A673 (cell line): ENCODE measurements at regions not wholly inside any gene's neighbourhood (a gene's known extent, or its start where the extent isn't known, plus 50 kb on each side); places are given as distances from the start of the nearest gene placed in this dataset.

Experiments used
- BruUV-seq: library from RNA; stranded (reverse); fragments of 400-500 nt; replicated peaks from 2 replicates; lab custom pipeline; 2021; lab: Mats Ljungman, UMichigan
- CTCF ChIA-PET: fragments of 300-600 bp; sonication (Branson Sonifier 250); formaldehyde crosslinking; loops from one replicate; lab custom pipeline; 2022; ENCODE audit warnings: antibody characterized with exemption; lab: Charles Lee
- POLR2A ChIA-PET: fragments of 300-600 bp; sonication (Branson Sonifier 250); formaldehyde crosslinking; loops from one replicate; lab custom pipeline; 2022; ENCODE audit warnings: antibody characterized with exemption; ENCODE audit not compliant: low non-redundant PET; lab: Charles Lee
- DNase-seq: peaks from one replicate; pipeline ENCODE4 v3.0.0-alpha.2; 2015; ENCODE audit warnings: low spot score
- H3K27ac ChIP-seq: fragments of 200-600 bp; sonication (generic); 2 replicates; pipeline ENCODE4 v1.5.1; 2016; ENCODE audit warnings: mixed run types, low read depth, mild to moderate bottlenecking, mixed read lengths, antibody characterized with exemption, low read length; ENCODE audit not compliant: poor library complexity, severe bottlenecking
- H3K27me3 ChIP-seq: fragments of 200-600 bp; sonication (generic); replicated peaks from 2 replicates; pipeline ENCODE4 v1.6.1; 2017; ENCODE audit warnings: mixed run types, low read depth, mild to moderate bottlenecking, mixed read lengths, antibody characterized with exemption, low read length; ENCODE audit not compliant: insufficient read depth, poor library complexity
- H3K36me3 ChIP-seq: fragments of 200-600 bp; sonication (generic); 2 replicates; pipeline ENCODE4 v1.6.1; 2016; ENCODE audit warnings: mixed run types, mild to moderate bottlenecking, mixed read lengths, antibody characterized with exemption, low read length; ENCODE audit not compliant: insufficient read depth, poor library complexity, severe bottlenecking
- H3K4me1 ChIP-seq: fragments of 200-600 bp; sonication (generic); 2 replicates; pipeline ENCODE4 v1.6.1; 2017; ENCODE audit warnings: mixed run types, mild to moderate bottlenecking, mixed read lengths, antibody characterized with exemption, low read length; ENCODE audit not compliant: insufficient read depth, poor library complexity, severe bottlenecking
- H3K4me3 ChIP-seq: fragments of 200-600 bp; sonication (generic); 2 replicates; pipeline ENCODE4 v1.5.1; 2016; ENCODE audit warnings: low read depth, mixed run types, mild to moderate bottlenecking, mixed read lengths, low read length; ENCODE audit not compliant: poor library complexity, severe bottlenecking
- H3K9me3 ChIP-seq: fragments of 200-600 bp; sonication (generic); 2 replicates; pipeline ENCODE4 v1.6.1; 2016; ENCODE audit warnings: mixed run types, low read depth, mild to moderate bottlenecking, mixed read lengths, antibody characterized with exemption, low read length; ENCODE audit not compliant: poor library complexity, severe bottlenecking
- CTCF ChIP-seq: fragments of 300-800, 200-600 bp; sonication (generic); conservative IDR thresholded peaks from 2 replicates; pipeline ENCODE4 v1.5.1; 2017; ENCODE audit warnings: low read depth, mild to moderate bottlenecking, antibody characterized with exemption, low read length, moderate library complexity, mixed read lengths
- EZH2 ChIP-seq: fragments of 200-600 bp; sonication (generic); IDR thresholded peaks from 2 replicates; pipeline ENCODE4 v1.6.1; 2017; ENCODE audit warnings: borderline replicate concordance, low read depth, mild to moderate bottlenecking, mixed read lengths, antibody characterized with exemption, low read length; ENCODE audit not compliant: poor library complexity, severe bottlenecking
- intact Hi-C: fragments of 100-400 bp; cut with micrococcal nuclease; formaldehyde crosslinking; loops from one replicate; pipeline ENCODE4 v1.10.0; 2022; ENCODE audit not compliant: unreplicated experiment

GRCh38 chr14:34222867-34223266 lies 239.2 kb downstream of the SPTSSA start:
- TF ChIP-seq CTCF (no peak), EZH2 (no peak)
- Histone ChIP-seq H3K36me3 (no peaks in the 10 kb centered on the region), H3K4me1 (no peaks in the 10 kb centered on the region), H3K27ac (no peak overlapping the region), H3K9me3 (no peaks in the 10 kb centered on the region), H3K4me3 (no peak overlapping the region), H3K27me3 (peaks cover 15% of the 10 kb centered on the region)
- BruUV-seq, result no TSS peak
- POLR2A ChIA-PET, result no interaction called here
- intact Hi-C loops, result no loop called here
- DNase-seq, result no peak
- CTCF ChIA-PET, result no interaction called here

- Histone ChIP-seq H3K4me3 (no peak overlapping the region), H3K9me3 (no peaks in the 10 kb centered on the region), H3K27me3 (peaks cover 15% of the 10 kb centered on the region), H3K27ac (no peak overlapping the region), H3K36me3 (no peaks in the 10 kb centered on the region), H3K4me1 (no peaks in the 10 kb centered on the region)
- CTCF ChIA-PET, result no interaction called here
- intact Hi-C loops, result no loop called here
- DNase-seq, result no peak
- POLR2A ChIA-PET, result no interaction called here
- TF ChIP-seq CTCF (no peak), EZH2 (no peak)
- BruUV-seq, result no TSS peak
Measured at GRCh38 chr14:34222122-34222521, 239.9 kb downstream of the SPTSSA start.

GRCh38 chr14:34220921-34221320 lies 241.1 kb downstream of the SPTSSA start:
- peaks cover 15% of the 10 kb centered on the region for H3K27me3 ChIP-seq
- no peak overlapping the region for H3K4me3 ChIP-seq
- no peaks in the 10 kb centered on the region for H3K4me1 ChIP-seq
- TF ChIP-seq EZH2, result no peak
- no peak for TF ChIP-seq CTCF
- ChIA-PET CTCF (no interaction called here), POLR2A (no interaction called here)
- H3K9me3 ChIP-seq, result no peaks in the 10 kb centered on the region
- intact Hi-C loops, result no loop called here
- no TSS peak for BruUV-seq
- no peaks in the 10 kb centered on the region for H3K36me3 ChIP-seq
- H3K27ac ChIP-seq, result no peak overlapping the region
- DNase-seq, result no peak
